Astrocyte of the spinal cord (primary cell): ENCODE measurements at regions not wholly inside any gene's neighbourhood (a gene's known extent, or its start where the extent isn't known, plus 50 kb on each side); places are given as distances from the start of the nearest gene placed in this dataset.

Experiments used
- DNase-seq: peaks from one replicate; pipeline ENCODE4 v3.0.0; 2011; ENCODE audit warnings: low read depth, low spot score
- H3K4me3 ChIP-seq: 2 replicates; pipeline ENCODE4 v1.5.1; 2011; ENCODE audit warnings: low read depth, mild to moderate bottlenecking, low read length, moderate library complexity
- in situ Hi-C: cut with HindIII; loops from 2 replicates; pipeline ENCODE4 v1.10.0; 2017; ENCODE audit warnings: low sequenced_read_pairs
- TF ChIP-seq, protein P1 (sequence below): IDR thresholded peaks from 2 replicates; pipeline ENCODE4 v1.5.1; 2012; ENCODE audit warnings: low read depth, mild to moderate bottlenecking, low read length, inconsistent platforms

GRCh38 chr18:22109535-22109934 is 59.9 kb upstream of the GATA6 start:
- in situ Hi-C loops = no loop called here
- H3K4me3 ChIP-seq = no peak overlapping the region
- no peak for DNase-seq
- TF ChIP-seq, protein P1, sequence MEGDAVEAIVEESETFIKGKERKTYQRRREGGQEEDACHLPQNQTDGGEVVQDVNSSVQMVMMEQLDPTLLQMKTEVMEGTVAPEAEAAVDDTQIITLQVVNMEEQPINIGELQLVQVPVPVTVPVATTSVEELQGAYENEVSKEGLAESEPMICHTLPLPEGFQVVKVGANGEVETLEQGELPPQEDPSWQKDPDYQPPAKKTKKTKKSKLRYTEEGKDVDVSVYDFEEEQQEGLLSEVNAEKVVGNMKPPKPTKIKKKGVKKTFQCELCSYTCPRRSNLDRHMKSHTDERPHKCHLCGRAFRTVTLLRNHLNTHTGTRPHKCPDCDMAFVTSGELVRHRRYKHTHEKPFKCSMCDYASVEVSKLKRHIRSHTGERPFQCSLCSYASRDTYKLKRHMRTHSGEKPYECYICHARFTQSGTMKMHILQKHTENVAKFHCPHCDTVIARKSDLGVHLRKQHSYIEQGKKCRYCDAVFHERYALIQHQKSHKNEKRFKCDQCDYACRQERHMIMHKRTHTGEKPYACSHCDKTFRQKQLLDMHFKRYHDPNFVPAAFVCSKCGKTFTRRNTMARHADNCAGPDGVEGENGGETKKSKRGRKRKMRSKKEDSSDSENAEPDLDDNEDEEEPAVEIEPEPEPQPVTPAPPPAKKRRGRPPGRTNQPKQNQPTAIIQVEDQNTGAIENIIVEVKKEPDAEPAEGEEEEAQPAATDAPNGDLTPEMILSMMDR = no peak

GRCh38 chr18:22110461-22110924 is 58.9 kb upstream of the GATA6 start:
- no peak overlapping the region for H3K4me3 ChIP-seq
- TF ChIP-seq, protein P1 = no peak
- no peak for DNase-seq
- in situ Hi-C loops = no loop called here

DNA sequence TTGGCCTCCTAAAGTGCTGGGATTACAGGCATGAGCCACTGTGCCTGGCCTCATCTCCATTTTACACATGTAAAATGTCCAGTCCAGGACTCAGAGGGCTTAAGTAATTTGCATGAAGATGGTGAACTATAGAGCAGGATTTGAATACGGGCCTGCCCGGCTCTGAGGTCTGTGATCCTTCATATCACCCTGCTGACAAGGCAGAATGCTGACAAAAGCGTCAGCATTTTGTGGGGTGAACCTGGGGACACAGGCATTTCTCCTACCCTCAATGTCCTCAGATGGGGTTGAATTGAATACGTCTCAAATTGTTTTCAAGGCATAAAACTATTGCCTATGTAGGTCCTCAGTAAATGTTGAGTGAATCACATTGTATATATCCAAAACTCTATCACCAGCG is 57.2 kb upstream of the GATA6 start:
- DNase-seq = no peak
- TF ChIP-seq, protein P1 = no peak
- in situ Hi-C loops = no loop called here
- no peak overlapping the region for H3K4me3 ChIP-seq

DNA sequence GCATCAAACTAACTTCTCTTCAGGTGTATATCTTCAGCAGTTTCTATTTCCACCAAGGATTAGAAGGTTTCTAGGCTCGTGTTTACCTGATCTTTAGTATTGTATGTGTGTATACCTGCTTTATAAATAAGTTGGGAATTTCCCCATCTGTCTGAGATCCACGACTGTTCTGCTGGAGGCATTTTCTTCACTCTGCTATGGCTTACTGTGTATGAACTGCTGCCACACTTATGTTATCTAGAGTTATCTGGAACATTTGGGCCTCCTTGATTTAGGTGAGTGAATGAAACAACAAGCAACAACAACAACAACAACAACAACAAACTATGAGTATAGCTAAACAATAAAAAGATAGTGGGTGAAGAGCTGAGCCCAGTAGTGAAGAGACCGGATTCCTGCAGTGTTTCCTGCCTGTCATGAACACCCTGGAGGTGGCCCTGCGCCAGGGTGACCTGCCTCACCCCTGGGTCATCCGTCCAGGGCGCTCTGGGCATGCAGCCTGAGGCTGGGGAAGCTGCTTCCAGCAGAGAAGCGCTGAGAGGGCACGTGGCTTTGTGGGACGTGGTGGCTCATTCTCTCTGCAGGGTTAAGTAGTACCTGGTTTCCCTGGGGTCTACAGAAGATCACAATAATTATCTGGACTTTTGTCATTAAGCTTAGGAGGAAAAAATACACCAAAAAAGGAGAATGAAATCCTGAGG is 56.1 kb upstream of the GATA6 start:
- no peak for DNase-seq
- no peak overlapping the region for H3K4me3 ChIP-seq
- TF ChIP-seq, protein P1 = no peak
- in situ Hi-C loops = no loop called here

GRCh38 chr18:22114526-22115321 is 54.7 kb upstream of the GATA6 start:
- TF ChIP-seq, protein P1 = no peak
- no peak for DNase-seq
- no peak overlapping the region for H3K4me3 ChIP-seq
- in situ Hi-C loops = no loop called here

DNA sequence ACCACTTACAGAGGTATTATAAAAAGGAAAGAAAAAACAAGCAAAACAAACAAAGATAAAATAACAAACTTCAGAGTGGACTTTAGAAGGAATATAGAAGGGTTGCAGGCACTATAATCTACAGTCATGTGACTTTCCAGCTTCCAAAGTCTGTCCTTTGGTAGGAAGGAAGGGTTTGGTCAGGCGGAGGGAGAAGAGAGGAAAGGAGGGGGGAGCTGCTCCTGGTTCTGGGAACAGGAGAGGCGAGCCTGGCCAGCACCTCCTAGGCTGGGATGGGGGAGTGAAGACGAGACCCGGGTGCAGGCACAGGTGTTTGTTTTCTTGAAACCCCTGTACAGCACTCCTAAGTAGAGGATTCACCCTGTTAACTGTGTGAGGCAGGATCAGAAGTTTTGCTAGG is 53.8 kb upstream of the GATA6 start:
- in situ Hi-C loops = no loop called here
- no peak overlapping the region for H3K4me3 ChIP-seq
- TF ChIP-seq, protein P1 = no peak
- no peak for DNase-seq
